GM23338 (cell line): ENCODE measurements at regions not wholly inside any gene's neighbourhood (a gene's known extent, or its start where the extent isn't known, plus 50 kb on each side); places are given as distances from the start of the nearest gene placed in this dataset.

Experiments
- ATAC-seq: fragments of 200-7000 bp; cut with Tn5 transposase; 3 replicates; pipeline ENCODE4 v1.9.1; 2020
- DNase-seq: peaks from one replicate; pipeline ENCODE4 v3.0.0-alpha.2; 2015; ENCODE audit warnings: low spot score
- H2AFZ ChIP-seq: fragments of 200-600 bp; sonication (generic); 2 replicates; pipeline ENCODE4 v1.8.0; 2016; ENCODE audit warnings: antibody characterized with exemption, mild to moderate bottlenecking, moderate library complexity
- H3F3A ChIP-seq: fragments of 200-600 bp; sonication (generic); replicated peaks from 2 replicates; pipeline ENCODE4 v1.8.0; 2017; ENCODE audit warnings: antibody characterized with exemption, mixed run types, low read depth
- H3K27ac ChIP-seq: fragments of 200-600 bp; sonication (generic); 2 replicates; pipeline ENCODE4 v1.6.1; 2016; ENCODE audit warnings: low read depth
- H3K27me3 ChIP-seq: fragments of 200-600 bp; sonication (generic); 2 replicates; pipeline ENCODE4 v1.8.0; 2016; ENCODE audit warnings: mild to moderate bottlenecking, mixed run types, moderate library complexity; ENCODE audit not compliant: insufficient read depth
- H3K36me3 ChIP-seq: fragments of 200-600 bp; sonication (generic); 2 replicates; pipeline ENCODE4 v1.8.0; 2016; ENCODE audit warnings: mild to moderate bottlenecking; ENCODE audit not compliant: insufficient read depth
- H3K4me1 ChIP-seq: fragments of 200-600 bp; sonication (generic); 2 replicates; pipeline ENCODE4 v1.8.0; 2016; ENCODE audit warnings: mild to moderate bottlenecking, moderate library complexity; ENCODE audit not compliant: insufficient read depth
- H3K4me2 ChIP-seq: fragments of 200-600 bp; sonication (generic); 2 replicates; pipeline ENCODE4 v1.7.1; 2017; ENCODE audit warnings: mixed run types
- H3K4me3 ChIP-seq: fragments of 200-600 bp; sonication (generic); 2 replicates; pipeline ENCODE4 v1.6.1; 2016; ENCODE audit warnings: mixed run types
- H3K79me2 ChIP-seq: fragments of 200-600 bp; sonication (generic); replicated peaks from 2 replicates; pipeline ENCODE4 v1.8.0; 2017; ENCODE audit warnings: mild to moderate bottlenecking; ENCODE audit not compliant: insufficient read depth
- H3K9me2 ChIP-seq: fragments of 200-600 bp; sonication (generic); 2 replicates; pipeline ENCODE4 v1.8.0; 2017; ENCODE audit not compliant: insufficient read depth
- H4K20me1 ChIP-seq: fragments of 200-600 bp; sonication (generic); replicated peaks from 2 replicates; pipeline ENCODE4 v1.8.0; 2017; ENCODE audit warnings: mild to moderate bottlenecking; ENCODE audit not compliant: insufficient read depth
- H3K27ac Mint-ChIP-seq: 2 replicates; pipeline ENCODE4 v1.8.0; 2020; ENCODE audit warnings: inconsistent platforms, mild to moderate bottlenecking, moderate library complexity, mixed read lengths
- H3K27me3 Mint-ChIP-seq: 3 replicates; pipeline ENCODE4 v1.8.0; 2022; ENCODE audit warnings: low read depth, mild to moderate bottlenecking, moderate library complexity, mixed read lengths, inconsistent platforms; ENCODE audit not compliant: insufficient read depth, poor library complexity
- H3K36me3 Mint-ChIP-seq: 3 replicates; pipeline ENCODE4 v1.8.0; 2021; ENCODE audit warnings: low read depth, mild to moderate bottlenecking, inconsistent platforms, moderate library complexity, mixed read lengths
- H3K4me1 Mint-ChIP-seq: 3 replicates; pipeline ENCODE4 v1.8.0; 2020; ENCODE audit warnings: mild to moderate bottlenecking, inconsistent platforms, mixed read lengths
- H3K4me3 Mint-ChIP-seq: 3 replicates; pipeline ENCODE4 v1.8.0; 2021; ENCODE audit warnings: moderate library complexity, mild to moderate bottlenecking, inconsistent platforms, mixed read lengths
- H3K9me3 Mint-ChIP-seq: 3 replicates; pipeline ENCODE4 v1.8.0; 2020; ENCODE audit warnings: moderate library complexity, mild to moderate bottlenecking, inconsistent platforms, mixed read lengths
- CTCF ChIP-seq, 2 experiments: fragments of 200-600 bp in 1 of 2; sonication (generic) in 1 of 2; conservative IDR thresholded peaks; 2 replicates each; pipeline versions ENCODE4 v1.5.1 to v1.6.1; 2016 to 2017; ENCODE audit warnings: antibody characterized with exemption in 2 of 2, low read depth in 2 of 2, mild to moderate bottlenecking in 2 of 2, moderate library complexity in 1 of 2
- ETS1 ChIP-seq: IDR thresholded peaks from 2 replicates; pipeline ENCODE4 v1.6.1; 2016; ENCODE audit warnings: antibody characterized with exemption
- NANOG ChIP-seq: IDR thresholded peaks from 2 replicates; pipeline ENCODE4 v1.6.1; 2016; ENCODE audit warnings: antibody characterized with exemption, borderline replicate concordance
- ZNF331 ChIP-seq: fragments of 250-450 bp; sonication (Bioruptor Pico); IDR thresholded peaks from 2 replicates; pipeline ENCODE4 v1.5.0; 2020; ENCODE audit warnings: low read depth, mild to moderate bottlenecking, moderate library complexity
- ZNF462 ChIP-seq: fragments of 250-450 bp; sonication (Bioruptor Pico); IDR thresholded peaks from 2 replicates; pipeline ENCODE4 v1.5.0; 2020; ENCODE audit warnings: mild to moderate bottlenecking, moderate library complexity

- no peak overlapping the region for H3K27ac Mint-ChIP-seq
- Histone ChIP-seq H3F3A (no peaks in the 10 kb centered on the region), H3K4me3 (no peak overlapping the region), H3K36me3 (no peaks in the 10 kb centered on the region), H3K27me3 (no peaks in the 10 kb centered on the region), H4K20me1 (no peaks in the 10 kb centered on the region), H3K27ac (no peak overlapping the region), H3K79me2 (no peaks in the 10 kb centered on the region), H2AFZ (no peak overlapping the region), H3K4me2 (no peak overlapping the region), H3K4me1 (peaks cover 22% of the 10 kb centered on the region; the same call in 1 of the 2 replicates), H3K9me2 (peaks cover 27% of the 10 kb centered on the region)
- DNase-seq (no peak), ATAC-seq (no peak)
- no peaks in the 10 kb centered on the region for H3K9me3 Mint-ChIP-seq
- peaks cover 12% of the 10 kb centered on the region; the same call in 2 of the 3 replicates for H3K4me1 Mint-ChIP-seq
- TF ChIP-seq NANOG = no peak
- no peak for TF ChIP-seq ETS1
- no peak for TF ChIP-seq ZNF331
- TF ChIP-seq CTCF (conservative IDR thresholded peaks at IDR 0.05; ENCODE audit: low read depth in 2 of 2) = no peak
- TF ChIP-seq ZNF462 (CRISPR knock-in tag) = no peak
- no peak overlapping the region for H3K4me3 Mint-ChIP-seq
- H3K27me3 Mint-ChIP-seq = no peaks in the 10 kb centered on the region
- H3K36me3 Mint-ChIP-seq = no peaks in the 10 kb centered on the region
Observed at GRCh38 chr11:121890377-121890776, 225.6 kb downstream of the BLID start.
